Osteoblast (primary cell): ENCODE measurements at regions not wholly inside any gene's neighbourhood (a gene's known extent, or its start where the extent isn't known, plus 50 kb on each side); places are given as distances from the start of the nearest gene placed in this dataset. TPM values are rescaled to one million over a fixed set of nuclear protein-coding genes. Genes with fewer than 3 reads are reported as not detected.

Experiments
- DNase-seq: peaks from one replicate; pipeline ENCODE4 v3.0.0; 2011; ENCODE audit warnings: low spot score, mixed read lengths; ENCODE audit not compliant: insufficient read length; ENCODE audit errors: missing footprints
- H2AFZ ChIP-seq: 2 replicates; pipeline ENCODE4 v1.6.0; 2011; ENCODE audit warnings: mild to moderate bottlenecking, low read length
- H3K27ac ChIP-seq: 2 replicates; pipeline ENCODE4 v1.5.1; 2011; ENCODE audit warnings: mild to moderate bottlenecking, low read depth, low read length, moderate library complexity
- H3K27me3 ChIP-seq: 2 replicates; pipeline ENCODE4 v1.6.0; 2012; ENCODE audit warnings: mild to moderate bottlenecking, control low read depth, inconsistent platforms, low read length, moderate library complexity; ENCODE audit not compliant: insufficient read depth
- H3K36me3 ChIP-seq: 2 replicates; pipeline ENCODE4 v1.5.1; 2011; ENCODE audit warnings: mild to moderate bottlenecking, low read length, control low read depth, moderate library complexity; ENCODE audit not compliant: insufficient read depth
- H3K4me1 ChIP-seq: 2 replicates; pipeline ENCODE4 v1.5.1; 2011; ENCODE audit warnings: mild to moderate bottlenecking, low read length, control low read depth, moderate library complexity; ENCODE audit not compliant: insufficient read depth
- H3K4me2 ChIP-seq: 2 replicates; pipeline ENCODE4 v1.6.0; 2011; ENCODE audit warnings: mild to moderate bottlenecking, low read length; ENCODE audit not compliant: insufficient read depth
- H3K4me3 ChIP-seq: fragments of 200-600 bp; sonication (generic); 3 replicates; pipeline ENCODE4 v1.5.1; 2012; ENCODE audit warnings: mild to moderate bottlenecking, low read length, inconsistent platforms; ENCODE audit not compliant: insufficient read depth
- H3K79me2 ChIP-seq: 2 replicates; pipeline ENCODE4 v1.6.0; 2012; ENCODE audit warnings: mild to moderate bottlenecking, low read length, control low read depth, inconsistent platforms; ENCODE audit not compliant: insufficient read depth
- H3K9me3 ChIP-seq: 2 replicates; pipeline ENCODE4 v1.5.1; 2011; ENCODE audit warnings: low read depth, low read length, control low read depth
- H4K20me1 ChIP-seq: 2 replicates; pipeline ENCODE4 v1.6.0; 2012; ENCODE audit warnings: mild to moderate bottlenecking, low read length, control low read depth; ENCODE audit not compliant: insufficient read depth
- CTCF ChIP-seq: IDR thresholded peaks from 2 replicates; pipeline ENCODE4 v1.5.1; 2011; ENCODE audit warnings: mild to moderate bottlenecking, low read depth, low read length, moderate library complexity; ENCODE audit errors: extremely low read depth
- small RNA-seq: library from RNA; depleted of rRNA; stranded (forward); fragments of <200 nt; gene quantifications from one replicate; pipeline ENCODE3, GENCODE V24; 2012

GRCh38 chr4:117983541-117984365, 50.5 kb upstream of the NDST3 start:
- no peak for TF ChIP-seq CTCF
- no peaks in the 10 kb centered on the region for H4K20me1 ChIP-seq
- H3K4me3 ChIP-seq, result no peak overlapping the region
- no peaks in the 10 kb centered on the region for H3K9me3 ChIP-seq
- H3K4me2 ChIP-seq, result no peak overlapping the region
- no peaks in the 10 kb centered on the region for H3K27me3 ChIP-seq
- H3K79me2 ChIP-seq, result no peaks in the 10 kb centered on the region
- no peak for DNase-seq
- H3K27ac ChIP-seq, result no peak overlapping the region
- no peak overlapping the region for H2AFZ ChIP-seq
- no peaks in the 10 kb centered on the region for H3K36me3 ChIP-seq
- no peaks in the 10 kb centered on the region for H3K4me1 ChIP-seq

- TF ChIP-seq CTCF, result no peak
- H3K4me2 ChIP-seq, result no peak overlapping the region
- DNase-seq, result no peak
These were observed 50.0 kb upstream of the NDST3 start for GRCh38 chr4:117984366-117984680.

More at GRCh38 chr4:117984366-117984680, 50.0 kb upstream of the NDST3 start:
- Histone ChIP-seq H4K20me1 (no peaks in the 10 kb centered on the region), H2AFZ (no peak overlapping the region), H3K4me3 (no peak overlapping the region), H3K36me3 (no peaks in the 10 kb centered on the region), H3K27me3 (no peaks in the 10 kb centered on the region), H3K9me3 (no peaks in the 10 kb centered on the region), H3K4me1 (no peaks in the 10 kb centered on the region), H3K27ac (no peak overlapping the region), H3K79me2 (no peaks in the 10 kb centered on the region)

Small RNA genes lying in the stretch of these regions (small RNA-seq; reads per million reads assigned to genes)
- not detected for gene AC107399.1
